GM12873 (cell line): ENCODE measurements at regions not wholly inside any gene's neighbourhood (a gene's known extent, or its start where the extent isn't known, plus 50 kb on each side); places are given as distances from the start of the nearest gene placed in this dataset.
A peak's percentile ranks its signal among the peaks of the same experiment; 100 is the strongest.

Experiments
- CTCF ChIP-seq: IDR thresholded peaks from 2 replicates; pipeline ENCODE4 v1.5.1; 2012; ENCODE audit warnings: low read depth, mild to moderate bottlenecking, moderate library complexity, low read length, control low read depth; ENCODE audit not compliant: insufficient read depth; ENCODE audit errors: missing control alignments

- no peak for TF ChIP-seq CTCF
These were observed 188.7 kb upstream of the GSE1 start for GRCh38 chr16:85424260-85425073.

- TF ChIP-seq CTCF: no peak
These were observed 188.0 kb upstream of the GSE1 start for GRCh38 chr16:85425074-85425662.

GRCh38 chr16:85426806-85427205 is 186.3 kb upstream of the GSE1 start:
- TF ChIP-seq CTCF: no peak

- peak; percentile 87 for TF ChIP-seq CTCF
These were observed 184.8 kb upstream of the GSE1 start for GRCh38 chr16:85428168-85428898.

GRCh38 chr16:85428899-85429775 is 184.0 kb upstream of the GSE1 start:
- TF ChIP-seq CTCF: no peak

GRCh38 chr16:85429776-85430522 is 183.2 kb upstream of the GSE1 start:
- no peak for TF ChIP-seq CTCF
